T-helper 2 cell treated with Interferon-gamma antibody and Interleukin-4, amounts not matched to agents 5 μg/mL and 100 μg/mL, for 36 hours (primary cell): ENCODE measurements at regions not wholly inside any gene's neighbourhood (a gene's known extent, or its start where the extent isn't known, plus 50 kb on each side); places are given as distances from the start of the nearest gene placed in this dataset.

Experiments used
- DNase-seq: peaks from one replicate; pipeline ENCODE4 v3.0.0; 2021; ENCODE audit warnings: low spot score
- H3K27ac Mint-ChIP-seq: one replicate; pipeline ENCODE4 v1.8.0; 2021; ENCODE audit warnings: mild to moderate bottlenecking, mixed read lengths
- H3K27me3 Mint-ChIP-seq: one replicate; pipeline ENCODE4 v1.8.0; 2021; ENCODE audit warnings: low read depth, mixed read lengths
- H3K36me3 Mint-ChIP-seq: one replicate; pipeline ENCODE4 v1.8.0; 2021; ENCODE audit warnings: low read depth, mixed read lengths
- H3K4me1 Mint-ChIP-seq: one replicate; pipeline ENCODE4 v1.8.0; 2021; ENCODE audit warnings: low read depth, mixed read lengths
- H3K4me3 Mint-ChIP-seq: one replicate; pipeline ENCODE4 v1.8.0; 2022; ENCODE audit warnings: mild to moderate bottlenecking, moderate library complexity, mixed read lengths
- H3K9me3 Mint-ChIP-seq: one replicate; pipeline ENCODE4 v1.8.0; 2021; ENCODE audit warnings: mixed read lengths

GRCh38 chr4:181579486-181579885 is 663.7 kb upstream of the TENM3 start:
- H3K9me3 Mint-ChIP-seq: peaks cover 6% of the 10 kb centered on the region
- H3K4me1 Mint-ChIP-seq: no peaks in the 10 kb centered on the region
- H3K4me3 Mint-ChIP-seq: no peak overlapping the region
- no peak for DNase-seq
- H3K27ac Mint-ChIP-seq: no peak overlapping the region
- H3K27me3 Mint-ChIP-seq: no peaks in the 10 kb centered on the region
- H3K36me3 Mint-ChIP-seq: no peaks in the 10 kb centered on the region

- Mint-ChIP-seq H3K4me3 (no peak overlapping the region), H3K27me3 (no peaks in the 10 kb centered on the region), H3K27ac (no peak overlapping the region), H3K4me1 (no peaks in the 10 kb centered on the region), H3K9me3 (peaks cover 8% of the 10 kb centered on the region), H3K36me3 (no peaks in the 10 kb centered on the region)
- no peak for DNase-seq
These were observed 661.2 kb upstream of the TENM3 start for GRCh38 chr4:181581983-181582382.

- Mint-ChIP-seq H3K27ac (no peak overlapping the region), H3K27me3 (no peaks in the 10 kb centered on the region), H3K36me3 (no peaks in the 10 kb centered on the region), H3K9me3 (peaks cover 11% of the 10 kb centered on the region), H3K4me1 (no peaks in the 10 kb centered on the region), H3K4me3 (no peak overlapping the region)
- no peak for DNase-seq
These were observed 660.6 kb upstream of the TENM3 start for GRCh38 chr4:181582595-181582994.

- H3K36me3 Mint-ChIP-seq: no peaks in the 10 kb centered on the region
- H3K27me3 Mint-ChIP-seq: no peaks in the 10 kb centered on the region
These were observed 654.4 kb upstream of the TENM3 start for GRCh38 chr4:181588733-181589302.

GRCh38 chr4:181592221-181592745 is 650.9 kb upstream of the TENM3 start:
- Mint-ChIP-seq H3K27me3 (no peaks in the 10 kb centered on the region), H3K36me3 (no peaks in the 10 kb centered on the region), H3K9me3 (peaks cover 15% of the 10 kb centered on the region), H3K4me1 (no peaks in the 10 kb centered on the region), H3K27ac (no peak overlapping the region), H3K4me3 (no peak overlapping the region)
- DNase-seq: no peak

More at GRCh38 chr4:181588733-181589302, 654.4 kb upstream of the TENM3 start:
- no peak for DNase-seq
- H3K9me3 Mint-ChIP-seq: peaks cover 20% of the 10 kb centered on the region
- H3K4me1 Mint-ChIP-seq: no peaks in the 10 kb centered on the region
- H3K27ac Mint-ChIP-seq: no peak overlapping the region
- H3K4me3 Mint-ChIP-seq: no peak overlapping the region

GRCh38 chr4:181593703-181594102 is 649.5 kb upstream of the TENM3 start:
- H3K4me1 Mint-ChIP-seq: no peaks in the 10 kb centered on the region
- no peak overlapping the region for H3K27ac Mint-ChIP-seq
- H3K27me3 Mint-ChIP-seq: no peaks in the 10 kb centered on the region
- peaks cover 6% of the 10 kb centered on the region for H3K9me3 Mint-ChIP-seq
- H3K36me3 Mint-ChIP-seq: no peaks in the 10 kb centered on the region
- no peak for DNase-seq
- H3K4me3 Mint-ChIP-seq: no peak overlapping the region

GRCh38 chr4:181594188-181594587 is 649.0 kb upstream of the TENM3 start:
- Mint-ChIP-seq H3K27ac (no peak overlapping the region), H3K4me1 (no peaks in the 10 kb centered on the region), H3K9me3 (peaks cover 2% of the 10 kb centered on the region), H3K4me3 (no peak overlapping the region), H3K36me3 (no peaks in the 10 kb centered on the region), H3K27me3 (no peaks in the 10 kb centered on the region)
- no peak for DNase-seq

- no peaks in the 10 kb centered on the region for H3K9me3 Mint-ChIP-seq
- H3K27me3 Mint-ChIP-seq: no peaks in the 10 kb centered on the region
- no peaks in the 10 kb centered on the region for H3K4me1 Mint-ChIP-seq
- H3K27ac Mint-ChIP-seq: no peak overlapping the region
- no peaks in the 10 kb centered on the region for H3K36me3 Mint-ChIP-seq
- no peak overlapping the region for H3K4me3 Mint-ChIP-seq
- no peak for DNase-seq
These were observed 647.5 kb upstream of the TENM3 start for GRCh38 chr4:181595716-181596115.

GRCh38 chr4:181597766-181598165 is 645.4 kb upstream of the TENM3 start:
- no peaks in the 10 kb centered on the region for H3K27me3 Mint-ChIP-seq
- no peak overlapping the region for H3K27ac Mint-ChIP-seq
- no peaks in the 10 kb centered on the region for H3K9me3 Mint-ChIP-seq
- DNase-seq: no peak
- H3K36me3 Mint-ChIP-seq: no peaks in the 10 kb centered on the region
- H3K4me1 Mint-ChIP-seq: no peaks in the 10 kb centered on the region
- no peak overlapping the region for H3K4me3 Mint-ChIP-seq

GRCh38 chr4:181599134-181599533 is 644.1 kb upstream of the TENM3 start:
- H3K36me3 Mint-ChIP-seq: no peaks in the 10 kb centered on the region
- DNase-seq: no peak
- no peak overlapping the region for H3K4me3 Mint-ChIP-seq
- no peaks in the 10 kb centered on the region for H3K9me3 Mint-ChIP-seq
- H3K27me3 Mint-ChIP-seq: no peaks in the 10 kb centered on the region
- H3K27ac Mint-ChIP-seq: no peak overlapping the region
- H3K4me1 Mint-ChIP-seq: no peaks in the 10 kb centered on the region

GRCh38 chr4:181601103-181601502 is 642.1 kb upstream of the TENM3 start:
- no peaks in the 10 kb centered on the region for H3K9me3 Mint-ChIP-seq
- no peaks in the 10 kb centered on the region for H3K4me1 Mint-ChIP-seq
- no peak overlapping the region for H3K4me3 Mint-ChIP-seq
- H3K36me3 Mint-ChIP-seq: no peaks in the 10 kb centered on the region
- no peaks in the 10 kb centered on the region for H3K27me3 Mint-ChIP-seq
- H3K27ac Mint-ChIP-seq: no peak overlapping the region
- no peak for DNase-seq

- Mint-ChIP-seq H3K4me1 (no peaks in the 10 kb centered on the region), H3K27me3 (no peaks in the 10 kb centered on the region), H3K27ac (no peak overlapping the region), H3K4me3 (no peak overlapping the region), H3K36me3 (no peaks in the 10 kb centered on the region), H3K9me3 (no peaks in the 10 kb centered on the region)
- no peak for DNase-seq
These were observed 638.7 kb upstream of the TENM3 start for GRCh38 chr4:181604546-181604945.

- H3K4me1 Mint-ChIP-seq: no peaks in the 10 kb centered on the region
- DNase-seq: no peak
- H3K27me3 Mint-ChIP-seq: no peaks in the 10 kb centered on the region
- H3K9me3 Mint-ChIP-seq: no peaks in the 10 kb centered on the region
- no peaks in the 10 kb centered on the region for H3K36me3 Mint-ChIP-seq
- H3K27ac Mint-ChIP-seq: no peak overlapping the region
- no peak overlapping the region for H3K4me3 Mint-ChIP-seq
These were observed 636.9 kb upstream of the TENM3 start for GRCh38 chr4:181606300-181606699.

GRCh38 chr4:181608181-181608580 is 635.0 kb upstream of the TENM3 start:
- H3K4me1 Mint-ChIP-seq: no peaks in the 10 kb centered on the region
- no peak overlapping the region for H3K27ac Mint-ChIP-seq
- no peak for DNase-seq
- no peaks in the 10 kb centered on the region for H3K36me3 Mint-ChIP-seq
- H3K4me3 Mint-ChIP-seq: no peak overlapping the region
- no peaks in the 10 kb centered on the region for H3K27me3 Mint-ChIP-seq
- H3K9me3 Mint-ChIP-seq: no peaks in the 10 kb centered on the region

GRCh38 chr4:181611033-181611711 is 632.0 kb upstream of the TENM3 start:
- Mint-ChIP-seq H3K36me3 (no peaks in the 10 kb centered on the region), H3K4me1 (no peaks in the 10 kb centered on the region), H3K4me3 (no peak overlapping the region), H3K27ac (no peak overlapping the region), H3K27me3 (no peaks in the 10 kb centered on the region), H3K9me3 (no peaks in the 10 kb centered on the region)
- no peak for DNase-seq
